SK-N-SH (cell line): ENCODE measurements at regions not wholly inside any gene's neighbourhood (a gene's known extent, or its start where the extent isn't known, plus 50 kb on each side); places are given as distances from the start of the nearest gene placed in this dataset.

Experiments used
- CTCF ChIA-PET: fragments of 300-600, 350-600 bp; formaldehyde crosslinking; extraction: SDS; loops from one replicate; lab custom pipeline; 2021; lab: Yijun Ruan, JAX
- POLR2A ChIA-PET: fragments of 350-600 bp; sonication (Branson Sonifier 250); formaldehyde crosslinking; extraction: SDS; loops from one replicate; lab custom pipeline; 2020; ENCODE audit warnings: antibody characterized with exemption, inconsistent platforms; lab: Yijun Ruan, JAX
- DNase-seq: peaks from one replicate; pipeline ENCODE4 v3.0.0; 2012
- H2AFZ ChIP-seq: fragments of 200-600 bp; sonication (generic); 2 replicates; pipeline ENCODE4 v1.8.1; 2016; ENCODE audit warnings: antibody characterized with exemption, mild to moderate bottlenecking, low read depth
- H3F3A ChIP-seq: fragments of 200-600 bp; sonication (generic); replicated peaks from 2 replicates; pipeline ENCODE3; 2016; ENCODE audit warnings: antibody characterized with exemption, mild to moderate bottlenecking; ENCODE audit not compliant: insufficient read depth
- H3K27ac ChIP-seq, 2 experiments: fragments of 200-500 bp in 1 of 2; fragments of 200-600 bp in 1 of 2; sonication (Bioruptor generic) in 1 of 2; sonication (generic), shearing (Covaris generic) in 1 of 2; 2 replicates each; pipeline versions ENCODE4 v1.5.1 to v1.6.1; 2014 to 2016; ENCODE audit warnings: low read depth in 2 of 2, inconsistent platforms in 1 of 2, low read length in 1 of 2, mild to moderate bottlenecking in 1 of 2, mixed read lengths in 1 of 2
- H3K27me3 ChIP-seq: fragments of 200-600 bp; sonication (generic), shearing (Covaris generic); 2 replicates; pipeline ENCODE4 v1.6.1; 2016; ENCODE audit warnings: mixed run types; ENCODE audit not compliant: insufficient read depth
- H3K36me3 ChIP-seq, 2 experiments: fragments of 200-500 bp in 1 of 2; fragments of 200-600 bp in 1 of 2; sonication (Bioruptor generic) in 1 of 2; sonication (generic) in 1 of 2; replicated peaks in 1 of 2; 2 replicates each; pipeline versions ENCODE3 to v1.5.1; 2014 to 2016; ENCODE audit warnings: low read length in 1 of 2, mild to moderate bottlenecking in 1 of 2; ENCODE audit not compliant: insufficient read depth in 2 of 2, control insufficient read depth in 1 of 2
- H3K4me1 ChIP-seq, 2 experiments: fragments of 200-500 bp in 1 of 2; fragments of 200-600 bp in 1 of 2; sonication (Bioruptor generic) in 1 of 2; sonication (generic), shearing (Covaris generic) in 1 of 2; 2 replicates each; pipeline versions ENCODE4 v1.5.1 to v1.6.1; 2014 to 2016; ENCODE audit warnings: low read depth in 1 of 2, low read length in 1 of 2, mixed run types in 1 of 2; ENCODE audit not compliant: insufficient read depth in 2 of 2, control insufficient read depth in 1 of 2
- H3K4me2 ChIP-seq: fragments of 200-600 bp; sonication (generic), shearing (Covaris generic); 2 replicates; pipeline ENCODE4 v1.6.1; 2017; ENCODE audit warnings: mixed run types
- H3K4me3 ChIP-seq, 2 experiments: fragments of 200-500 bp in 1 of 2; fragments of 200-600 bp in 1 of 2; sonication (Bioruptor generic) in 1 of 2; sonication (generic), shearing (Covaris generic) in 1 of 2; 2 replicates each; pipeline versions ENCODE4 v1.5.1 to v1.8.1; 2014 to 2016; ENCODE audit warnings: low read depth in 2 of 2, inconsistent platforms in 1 of 2, low read length in 1 of 2, mild to moderate bottlenecking in 1 of 2, mixed read lengths in 1 of 2, moderate library complexity in 1 of 2
- H3K79me2 ChIP-seq: fragments of 200-600 bp; sonication (generic); 2 replicates; pipeline ENCODE4 v1.8.1; 2017; ENCODE audit warnings: mild to moderate bottlenecking; ENCODE audit not compliant: insufficient read depth
- H3K9ac ChIP-seq: fragments of 200-600 bp; sonication (generic); 2 replicates; pipeline ENCODE4 v1.6.1; 2017; ENCODE audit warnings: mixed run types
- H3K9me2 ChIP-seq: fragments of 200-600 bp; sonication (generic); 2 replicates; pipeline ENCODE4 v1.6.1; 2017; ENCODE audit warnings: mixed run types
- H3K9me3 ChIP-seq: fragments of 200-600 bp; sonication (generic); 2 replicates; pipeline ENCODE4 v1.6.1; 2017; ENCODE audit warnings: mixed run types, mild to moderate bottlenecking, moderate library complexity
- H4K20me1 ChIP-seq: fragments of 200-600 bp; sonication (generic); 2 replicates; pipeline ENCODE4 v1.6.1; 2017; ENCODE audit warnings: mild to moderate bottlenecking, mixed run types; ENCODE audit not compliant: insufficient read depth
- CHD2 ChIP-seq: fragments of 150-350 bp; IDR thresholded peaks from 2 replicates; pipeline ENCODE4 v1.6.1; 2018; ENCODE audit warnings: low read length; ENCODE audit not compliant: partially characterized antibody
- ELF1 ChIP-seq: IDR thresholded peaks from 2 replicates; pipeline ENCODE4 v1.4.0; 2012
- EP300 ChIP-seq, 2 experiments: IDR thresholded peaks; 2 replicates each; pipeline versions ENCODE4 v1.4.0 to v1.6.1; 2012; ENCODE audit warnings: borderline replicate concordance in 1 of 2, low read depth in 1 of 2, low read length in 1 of 2
- FOSL2 ChIP-seq: IDR thresholded peaks from 2 replicates; pipeline ENCODE4 v1.4.0; 2012; ENCODE audit warnings: low read depth, mild to moderate bottlenecking, moderate library complexity, borderline replicate concordance
- FOXJ3 ChIP-seq: sonication (generic); formaldehyde crosslinking; IDR thresholded peaks from 2 replicates; pipeline ENCODE4 v1.5.1; 2020; ENCODE audit warnings: mild to moderate bottlenecking, missing genetic modification reagents
- FOXM1 ChIP-seq: IDR thresholded peaks from 2 replicates; pipeline ENCODE4 v1.4.0; 2012; ENCODE audit warnings: low read depth, mild to moderate bottlenecking
- GABPA ChIP-seq: IDR thresholded peaks from 2 replicates; pipeline ENCODE4 v1.4.0; 2012; ENCODE audit warnings: low read depth, mild to moderate bottlenecking
- MEF2A ChIP-seq: IDR thresholded peaks from 2 replicates; pipeline ENCODE4 v1.4.0; 2012; ENCODE audit warnings: low read depth, borderline replicate concordance
- MXI1 ChIP-seq: IDR thresholded peaks from 2 replicates; pipeline ENCODE4 v1.6.1; 2012; ENCODE audit warnings: mild to moderate bottlenecking, low read depth, low read length, improper control_type of control experiment
- NFIC ChIP-seq: IDR thresholded peaks from 2 replicates; pipeline ENCODE4 v1.4.0; 2012; ENCODE audit warnings: borderline replicate concordance
- NRF1 ChIP-seq: IDR thresholded peaks from 2 replicates; pipeline ENCODE4 v1.6.1; 2012; ENCODE audit warnings: low read depth, mild to moderate bottlenecking, low read length
- POLR2AphosphoS5 ChIP-seq: IDR thresholded peaks from 2 replicates; pipeline ENCODE4 v1.6.1; 2012; ENCODE audit warnings: low read depth, low read length
- RFX5 ChIP-seq: IDR thresholded peaks from 2 replicates; pipeline ENCODE4 v1.6.1; 2012; ENCODE audit warnings: mild to moderate bottlenecking, improper control_type of control experiment, low read length
- SMC3 ChIP-seq: IDR thresholded peaks from 2 replicates; pipeline ENCODE4 v1.6.1; 2012; ENCODE audit warnings: low read depth, low read length, improper control_type of control experiment
- TAF1 ChIP-seq: IDR thresholded peaks from 2 replicates; pipeline ENCODE4 v1.6.1; 2012; ENCODE audit warnings: low read depth, mild to moderate bottlenecking, low read length, moderate library complexity, borderline replicate concordance
- TEAD4 ChIP-seq: IDR thresholded peaks from 2 replicates; pipeline ENCODE4 v1.4.0; 2012; ENCODE audit warnings: mild to moderate bottlenecking, borderline replicate concordance; ENCODE audit not compliant: insufficient read depth
- WGBS: methylation state at CpG from one replicate; pipeline ENCODE4 v1.1.6; 2017; ENCODE audit warnings: low lambda C conversion rate; 5-methylcytosine and 5-hydroxymethylcytosine counted together
- TF ChIP-seq, protein P1 (sequence below): fragments of 150-350 bp; IDR thresholded peaks from 2 replicates; pipeline ENCODE4 v1.6.1; 2017; ENCODE audit warnings: antibody characterized with exemption, low read length, low read depth, borderline replicate concordance
- TF ChIP-seq, protein P2 (sequence below): IDR thresholded peaks from 2 replicates; pipeline ENCODE4 v1.4.0; 2012; ENCODE audit warnings: low read depth
- TF ChIP-seq, protein P3 (sequence below): IDR thresholded peaks from 2 replicates; pipeline ENCODE4 v1.6.1; 2012; ENCODE audit warnings: mild to moderate bottlenecking, low read depth, low read length, moderate library complexity

DNA sequence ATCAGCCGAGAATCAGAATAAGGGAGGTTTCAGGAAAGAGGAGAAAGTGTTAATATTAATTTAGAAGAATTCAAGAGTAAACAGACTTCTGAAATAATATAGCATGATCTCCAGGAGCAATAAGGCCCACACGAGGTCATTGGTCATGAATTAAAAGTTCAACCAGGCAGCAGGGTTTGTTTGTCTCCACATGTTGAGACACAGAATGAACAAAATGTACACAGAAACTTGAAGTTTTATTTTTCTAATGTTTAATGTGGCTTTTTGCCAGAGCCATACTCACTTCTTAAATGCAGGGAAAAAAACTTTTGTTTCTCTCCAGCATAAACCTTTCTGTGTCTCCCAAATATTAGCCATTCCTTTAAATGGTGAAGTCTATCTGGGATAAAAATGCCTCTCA is 504.5 kb downstream of the HDGFL1 start:
- no peak for DNase-seq
- Histone ChIP-seq H3K4me3 (no peak overlapping the region), H3K4me2 (no peak overlapping the region), H3K9ac (no peak overlapping the region), H3K9me2 (no peaks in the 10 kb centered on the region), H3K36me3 (no peaks in the 10 kb centered on the region), H3K9me3 (no peaks in the 10 kb centered on the region), H2AFZ (no peak overlapping the region), H3K79me2 (no peaks in the 10 kb centered on the region), H3K4me1 (no peaks in the 10 kb centered on the region), H3K27me3 (no peaks in the 10 kb centered on the region), H3K27ac (no peak overlapping the region), H3F3A (no peaks in the 10 kb centered on the region), H4K20me1 (no peaks in the 10 kb centered on the region)
- CTCF ChIA-PET, result no interaction called here
- WGBS, result 26% methylated on average over 2 of the region's 2 CpGs
- no peak for TF ChIP-seq NFIC
- TF ChIP-seq NRF1, result no peak
- TF ChIP-seq EP300 (IDR thresholded peaks at IDR 0.05; ENCODE audit: borderline replicate concordance in 1 of 2, low read depth in 1 of 2, low read length in 1 of 2), result no peak
- TF ChIP-seq RFX5, result no peak
- TF ChIP-seq POLR2AphosphoS5, result no peak
- no peak for TF ChIP-seq MEF2A
- TF ChIP-seq TAF1, result no peak
- no peak for TF ChIP-seq FOXJ3 (CRISPR knock-in tag)
- no peak for TF ChIP-seq TEAD4
- TF ChIP-seq CHD2, result no peak
- TF ChIP-seq FOSL2, result no peak
- TF ChIP-seq, protein P1, sequence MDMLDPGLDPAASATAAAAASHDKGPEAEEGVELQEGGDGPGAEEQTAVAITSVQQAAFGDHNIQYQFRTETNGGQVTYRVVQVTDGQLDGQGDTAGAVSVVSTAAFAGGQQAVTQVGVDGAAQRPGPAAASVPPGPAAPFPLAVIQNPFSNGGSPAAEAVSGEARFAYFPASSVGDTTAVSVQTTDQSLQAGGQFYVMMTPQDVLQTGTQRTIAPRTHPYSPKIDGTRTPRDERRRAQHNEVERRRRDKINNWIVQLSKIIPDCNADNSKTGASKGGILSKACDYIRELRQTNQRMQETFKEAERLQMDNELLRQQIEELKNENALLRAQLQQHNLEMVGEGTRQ, result no peak
- TF ChIP-seq, protein P2, sequence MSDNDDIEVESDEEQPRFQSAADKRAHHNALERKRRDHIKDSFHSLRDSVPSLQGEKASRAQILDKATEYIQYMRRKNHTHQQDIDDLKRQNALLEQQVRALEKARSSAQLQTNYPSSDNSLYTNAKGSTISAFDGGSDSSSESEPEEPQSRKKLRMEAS, result no peak
- no peak for TF ChIP-seq MXI1
- POLR2A ChIA-PET, result no interaction called here

DNA sequence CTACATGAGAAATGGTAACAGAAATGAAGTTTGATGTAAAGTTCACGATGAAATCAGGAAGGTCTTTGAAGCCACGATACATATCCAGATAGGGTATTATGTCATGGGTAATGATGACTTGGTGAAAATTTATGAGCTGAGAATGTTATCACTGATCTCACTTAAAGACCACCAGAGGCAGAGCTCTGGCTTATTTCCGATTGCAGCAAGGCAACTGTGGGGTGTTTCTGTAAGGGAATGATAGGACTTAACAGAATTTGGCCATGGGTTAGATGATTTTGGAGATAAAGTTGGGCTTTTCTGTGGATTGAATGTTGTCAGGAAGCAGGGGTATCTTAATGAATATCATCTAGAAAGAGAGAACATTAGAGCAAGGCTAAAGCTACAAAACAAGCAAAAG is 508.4 kb downstream of the HDGFL1 start:
- CTCF ChIA-PET, result no interaction called here

More for the DNA sequence above, 508.4 kb downstream of the HDGFL1 start:
- H3K9ac ChIP-seq, result no peak overlapping the region
- H2AFZ ChIP-seq, result no peak overlapping the region
- POLR2A ChIA-PET, result interaction anchor here (0.6 kb wide), 1 partner anchor 9 kb away, joined by 3 read pairs; no protein-coding TSS in a partner anchor
- H3F3A ChIP-seq, result no peaks in the 10 kb centered on the region
- no peaks in the 10 kb centered on the region for H3K27me3 ChIP-seq
- no peaks in the 10 kb centered on the region for H3K9me2 ChIP-seq
- no peak overlapping the region for H3K27ac ChIP-seq
- DNase-seq, result no peak
- no peaks in the 10 kb centered on the region for H3K79me2 ChIP-seq
- TF ChIP-seq FOXM1, result no peak
- no peak for TF ChIP-seq SMC3
- no peak for TF ChIP-seq GABPA
- TF ChIP-seq, protein P3, sequence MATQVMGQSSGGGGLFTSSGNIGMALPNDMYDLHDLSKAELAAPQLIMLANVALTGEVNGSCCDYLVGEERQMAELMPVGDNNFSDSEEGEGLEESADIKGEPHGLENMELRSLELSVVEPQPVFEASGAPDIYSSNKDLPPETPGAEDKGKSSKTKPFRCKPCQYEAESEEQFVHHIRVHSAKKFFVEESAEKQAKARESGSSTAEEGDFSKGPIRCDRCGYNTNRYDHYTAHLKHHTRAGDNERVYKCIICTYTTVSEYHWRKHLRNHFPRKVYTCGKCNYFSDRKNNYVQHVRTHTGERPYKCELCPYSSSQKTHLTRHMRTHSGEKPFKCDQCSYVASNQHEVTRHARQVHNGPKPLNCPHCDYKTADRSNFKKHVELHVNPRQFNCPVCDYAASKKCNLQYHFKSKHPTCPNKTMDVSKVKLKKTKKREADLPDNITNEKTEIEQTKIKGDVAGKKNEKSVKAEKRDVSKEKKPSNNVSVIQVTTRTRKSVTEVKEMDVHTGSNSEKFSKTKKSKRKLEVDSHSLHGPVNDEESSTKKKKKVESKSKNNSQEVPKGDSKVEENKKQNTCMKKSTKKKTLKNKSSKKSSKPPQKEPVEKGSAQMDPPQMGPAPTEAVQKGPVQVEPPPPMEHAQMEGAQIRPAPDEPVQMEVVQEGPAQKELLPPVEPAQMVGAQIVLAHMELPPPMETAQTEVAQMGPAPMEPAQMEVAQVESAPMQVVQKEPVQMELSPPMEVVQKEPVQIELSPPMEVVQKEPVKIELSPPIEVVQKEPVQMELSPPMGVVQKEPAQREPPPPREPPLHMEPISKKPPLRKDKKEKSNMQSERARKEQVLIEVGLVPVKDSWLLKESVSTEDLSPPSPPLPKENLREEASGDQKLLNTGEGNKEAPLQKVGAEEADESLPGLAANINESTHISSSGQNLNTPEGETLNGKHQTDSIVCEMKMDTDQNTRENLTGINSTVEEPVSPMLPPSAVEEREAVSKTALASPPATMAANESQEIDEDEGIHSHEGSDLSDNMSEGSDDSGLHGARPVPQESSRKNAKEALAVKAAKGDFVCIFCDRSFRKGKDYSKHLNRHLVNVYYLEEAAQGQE, result no peak
- TF ChIP-seq ELF1, result no peak
- TF ChIP-seq POLR2AphosphoS5, result no peak
- no peak for TF ChIP-seq EP300 (IDR thresholded peaks at IDR 0.05; ENCODE audit: borderline replicate concordance in 1 of 2, low read depth in 1 of 2, low read length in 1 of 2)
- 86% methylated on average over 3 of the region's 3 CpGs for WGBS
- H3K36me3 ChIP-seq, result no peaks in the 10 kb centered on the region
- no peaks in the 10 kb centered on the region for H3K4me1 ChIP-seq
- H3K9me3 ChIP-seq, result no peaks in the 10 kb centered on the region
- no peak overlapping the region for H3K4me2 ChIP-seq
- H3K4me3 ChIP-seq, result no peak overlapping the region
- no peaks in the 10 kb centered on the region for H4K20me1 ChIP-seq
